ENCODE measurements at regions not wholly inside any gene's neighbourhood (a gene's known extent, or its start where the extent isn't known, plus 50 kb on each side); places are given as distances from the start of the nearest gene placed in this dataset.
A peak's percentile ranks its signal among the peaks of the same experiment; 100 is the strongest.

DNA sequence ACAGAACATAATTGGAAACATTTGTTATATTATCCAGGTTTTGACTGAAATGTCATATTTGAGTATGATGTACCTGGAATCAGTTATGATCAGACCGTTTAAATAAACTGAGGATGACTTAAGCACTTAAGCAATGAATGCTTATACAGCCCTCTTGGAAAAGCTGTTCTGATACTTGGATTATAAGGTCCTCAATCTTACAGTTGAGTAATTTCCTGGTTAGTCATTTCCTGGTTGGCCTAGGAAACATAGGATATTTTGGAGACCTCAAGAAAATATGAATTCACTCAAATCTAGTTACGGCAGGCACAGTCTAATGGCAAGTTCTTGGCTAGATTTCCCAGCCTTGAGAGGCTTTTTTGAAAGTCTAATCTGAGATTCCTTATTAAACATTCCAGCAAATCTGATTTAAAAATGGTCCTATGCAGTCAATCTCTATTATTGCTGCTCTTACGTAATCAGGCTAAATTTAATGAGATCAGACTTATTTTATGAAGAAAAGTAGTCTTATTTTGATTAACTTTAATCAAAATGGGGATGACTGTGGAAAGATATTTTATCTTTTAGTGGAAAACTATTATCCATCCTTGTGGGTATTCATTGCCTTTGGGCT lies 447.2 kb downstream of the SNAPC1 start:
- FAIRE-seq: peak; percentile 49
- dilution Hi-C loops (cut with MboI; ENCODE audit: extremely low pct_ligation_motif_present, low sequenced_read_pairs): no loop called here
- no peak for DNase-seq (ENCODE audit: low read depth, low spot score)
- Histone ChIP-seq H2AFZ (ENCODE audit: control insufficient read depth, low read length) (peak overlapping the region; percentile 28), H4K20me1 (ENCODE audit: control insufficient read depth, extremely low read depth, insufficient read depth, low read length) (no peaks in the 10 kb centered on the region), H3K9me1 (ENCODE audit: control insufficient read depth, extremely low read depth, insufficient read depth, low read length) (no peaks in the 10 kb centered on the region), H3K27ac (ENCODE audit: control insufficient read depth, insufficient read depth, low read length) (peak overlapping the region; percentile 33), H3K9me3 (ENCODE audit: control insufficient read depth, low read depth, low read length) (no peaks in the 10 kb centered on the region), H3K9ac (ENCODE audit: control insufficient read depth, extremely low read depth, insufficient read depth, low read length) (no peak overlapping the region), H3K27me3 (ENCODE audit: control insufficient read depth, extremely low read depth, insufficient read depth, low read length) (no peaks in the 10 kb centered on the region), H3K36me3 (ENCODE audit: control insufficient read depth in 2 of 2, extremely low read depth in 1 of 2, insufficient read depth in 2 of 2, low read length in 2 of 2) (no peaks in the 10 kb centered on the region), H3K79me2 (ENCODE audit: control insufficient read depth, insufficient read depth, low read length) (no peaks in the 10 kb centered on the region), H3K4me1 (ENCODE audit: control insufficient read depth, extremely low read depth, insufficient read depth, low read length) (peaks cover 29% of the 10 kb centered on the region), H3K4me2 (ENCODE audit: control insufficient read depth, extremely low read depth, insufficient read depth, low read depth, low read length) (peak overlapping the region; percentile 31), H3K4me3 (ENCODE audit: control insufficient read depth in 2 of 3, extremely low read depth in 1 of 3, insufficient read depth in 2 of 3, low read depth in 1 of 3, low read length in 3 of 3) (no peak overlapping the region)
- no peak for TF ChIP-seq EZH2 (IDR thresholded peaks at IDR 0.05; ENCODE audit: low read length)
- TF ChIP-seq, protein P1, sequence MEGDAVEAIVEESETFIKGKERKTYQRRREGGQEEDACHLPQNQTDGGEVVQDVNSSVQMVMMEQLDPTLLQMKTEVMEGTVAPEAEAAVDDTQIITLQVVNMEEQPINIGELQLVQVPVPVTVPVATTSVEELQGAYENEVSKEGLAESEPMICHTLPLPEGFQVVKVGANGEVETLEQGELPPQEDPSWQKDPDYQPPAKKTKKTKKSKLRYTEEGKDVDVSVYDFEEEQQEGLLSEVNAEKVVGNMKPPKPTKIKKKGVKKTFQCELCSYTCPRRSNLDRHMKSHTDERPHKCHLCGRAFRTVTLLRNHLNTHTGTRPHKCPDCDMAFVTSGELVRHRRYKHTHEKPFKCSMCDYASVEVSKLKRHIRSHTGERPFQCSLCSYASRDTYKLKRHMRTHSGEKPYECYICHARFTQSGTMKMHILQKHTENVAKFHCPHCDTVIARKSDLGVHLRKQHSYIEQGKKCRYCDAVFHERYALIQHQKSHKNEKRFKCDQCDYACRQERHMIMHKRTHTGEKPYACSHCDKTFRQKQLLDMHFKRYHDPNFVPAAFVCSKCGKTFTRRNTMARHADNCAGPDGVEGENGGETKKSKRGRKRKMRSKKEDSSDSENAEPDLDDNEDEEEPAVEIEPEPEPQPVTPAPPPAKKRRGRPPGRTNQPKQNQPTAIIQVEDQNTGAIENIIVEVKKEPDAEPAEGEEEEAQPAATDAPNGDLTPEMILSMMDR (optimal IDR thresholded peaks at IDR 0.05 in 1 of 3, IDR thresholded peaks at IDR 0.05 in 1 of 3, conservative IDR thresholded peaks at IDR 0.05 in 1 of 3; ENCODE audit: extremely low read depth in 1 of 3, insufficient read depth in 2 of 3, low read length in 3 of 3): no peak

DNA sequence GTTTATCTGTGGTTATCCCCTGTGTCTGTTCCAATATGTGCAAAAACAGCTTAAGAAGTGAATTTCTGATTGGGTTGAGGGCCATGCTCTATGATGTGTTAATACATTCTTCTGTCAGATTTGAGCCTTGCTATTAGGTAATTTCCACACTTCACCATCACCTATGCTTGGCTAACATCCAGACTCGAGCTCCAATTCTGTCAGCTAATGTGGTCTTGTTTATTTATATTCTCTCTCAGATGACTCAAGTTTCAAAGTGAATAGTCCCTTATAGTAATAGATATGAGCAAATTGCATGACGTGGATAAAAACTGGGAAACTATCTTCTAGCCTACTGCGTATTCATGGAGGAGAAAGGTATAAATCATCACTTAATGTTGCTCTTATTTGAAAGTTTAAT lies 451.3 kb downstream of the SNAPC1 start:
- FAIRE-seq (peak; percentile 34), DNase-seq (ENCODE audit: low read depth, low spot score) (peak; percentile 32)
- Histone ChIP-seq H3K9me3 (ENCODE audit: control insufficient read depth, low read depth, low read length) (no peaks in the 10 kb centered on the region), H3K4me3 (ENCODE audit: control insufficient read depth in 2 of 3, extremely low read depth in 1 of 3, insufficient read depth in 2 of 3, low read depth in 1 of 3, low read length in 3 of 3) (no peak overlapping the region), H3K4me1 (ENCODE audit: control insufficient read depth, extremely low read depth, insufficient read depth, low read length) (peaks cover 29% of the 10 kb centered on the region), H3K27ac (ENCODE audit: control insufficient read depth, insufficient read depth, low read length) (no peak overlapping the region), H3K9ac (ENCODE audit: control insufficient read depth, extremely low read depth, insufficient read depth, low read length) (no peak overlapping the region), H3K9me1 (ENCODE audit: control insufficient read depth, extremely low read depth, insufficient read depth, low read length) (no peaks in the 10 kb centered on the region), H2AFZ (ENCODE audit: control insufficient read depth, low read length) (no peak overlapping the region), H3K4me2 (ENCODE audit: control insufficient read depth, extremely low read depth, insufficient read depth, low read depth, low read length) (no peak overlapping the region), H3K27me3 (ENCODE audit: control insufficient read depth, extremely low read depth, insufficient read depth, low read length) (no peaks in the 10 kb centered on the region), H3K36me3 (ENCODE audit: control insufficient read depth in 2 of 2, extremely low read depth in 1 of 2, insufficient read depth in 2 of 2, low read length in 2 of 2) (no peaks in the 10 kb centered on the region), H3K79me2 (ENCODE audit: control insufficient read depth, insufficient read depth, low read length) (no peaks in the 10 kb centered on the region), H4K20me1 (ENCODE audit: control insufficient read depth, extremely low read depth, insufficient read depth, low read length) (no peaks in the 10 kb centered on the region)
- dilution Hi-C loops (cut with MboI; ENCODE audit: extremely low pct_ligation_motif_present, low sequenced_read_pairs): no loop called here
- TF ChIP-seq EZH2 (IDR thresholded peaks at IDR 0.05; ENCODE audit: low read length): no peak
- TF ChIP-seq, protein P1 (optimal IDR thresholded peaks at IDR 0.05 in 1 of 3, IDR thresholded peaks at IDR 0.05 in 1 of 3, conservative IDR thresholded peaks at IDR 0.05 in 1 of 3; ENCODE audit: extremely low read depth in 1 of 3, insufficient read depth in 2 of 3, low read length in 3 of 3): no peak

Data from keratinocyte (primary cell).